ENCODE measurements at regions not wholly inside any gene's neighbourhood (a gene's known extent, or its start where the extent isn't known, plus 50 kb on each side); places are given as distances from the start of the nearest gene placed in this dataset.
"Not testable (repeated sequence)": the region's sequence is repeated elsewhere in the genome, so short reads cannot be mapped to it uniquely, and the experiment has no call there.

- H3K27ac ChIP-seq = no peak overlapping the region
- no peaks in the 10 kb centered on the region for H3K36me3 ChIP-seq
- no peak overlapping the region for H3K4me3 ChIP-seq
- no peak for DNase-seq
- no peaks in the 10 kb centered on the region for H3K27me3 ChIP-seq
- intact Hi-C loops (cut with DNase I) = no loop called here
- WGBS, 3 donors = 87 to 91% (median 88%) methylated on average over 4 of the region's 4 CpGs
- no peaks in the 10 kb centered on the region for H3K9me3 ChIP-seq
- H3K4me1 ChIP-seq (ENCODE audit: insufficient read depth) = no peaks in the 10 kb centered on the region
- no peak for TF ChIP-seq EP300 (IDR thresholded peaks at IDR 0.05)
- no peak for TF ChIP-seq POLR2A (IDR thresholded peaks at IDR 0.05)
- TF ChIP-seq, protein P1, sequence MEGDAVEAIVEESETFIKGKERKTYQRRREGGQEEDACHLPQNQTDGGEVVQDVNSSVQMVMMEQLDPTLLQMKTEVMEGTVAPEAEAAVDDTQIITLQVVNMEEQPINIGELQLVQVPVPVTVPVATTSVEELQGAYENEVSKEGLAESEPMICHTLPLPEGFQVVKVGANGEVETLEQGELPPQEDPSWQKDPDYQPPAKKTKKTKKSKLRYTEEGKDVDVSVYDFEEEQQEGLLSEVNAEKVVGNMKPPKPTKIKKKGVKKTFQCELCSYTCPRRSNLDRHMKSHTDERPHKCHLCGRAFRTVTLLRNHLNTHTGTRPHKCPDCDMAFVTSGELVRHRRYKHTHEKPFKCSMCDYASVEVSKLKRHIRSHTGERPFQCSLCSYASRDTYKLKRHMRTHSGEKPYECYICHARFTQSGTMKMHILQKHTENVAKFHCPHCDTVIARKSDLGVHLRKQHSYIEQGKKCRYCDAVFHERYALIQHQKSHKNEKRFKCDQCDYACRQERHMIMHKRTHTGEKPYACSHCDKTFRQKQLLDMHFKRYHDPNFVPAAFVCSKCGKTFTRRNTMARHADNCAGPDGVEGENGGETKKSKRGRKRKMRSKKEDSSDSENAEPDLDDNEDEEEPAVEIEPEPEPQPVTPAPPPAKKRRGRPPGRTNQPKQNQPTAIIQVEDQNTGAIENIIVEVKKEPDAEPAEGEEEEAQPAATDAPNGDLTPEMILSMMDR (IDR thresholded peaks at IDR 0.05) = no peak
Measured at GRCh38 chr4:73329300-73329699, 70.7 kb upstream of the ANKRD17 start.

DNA sequence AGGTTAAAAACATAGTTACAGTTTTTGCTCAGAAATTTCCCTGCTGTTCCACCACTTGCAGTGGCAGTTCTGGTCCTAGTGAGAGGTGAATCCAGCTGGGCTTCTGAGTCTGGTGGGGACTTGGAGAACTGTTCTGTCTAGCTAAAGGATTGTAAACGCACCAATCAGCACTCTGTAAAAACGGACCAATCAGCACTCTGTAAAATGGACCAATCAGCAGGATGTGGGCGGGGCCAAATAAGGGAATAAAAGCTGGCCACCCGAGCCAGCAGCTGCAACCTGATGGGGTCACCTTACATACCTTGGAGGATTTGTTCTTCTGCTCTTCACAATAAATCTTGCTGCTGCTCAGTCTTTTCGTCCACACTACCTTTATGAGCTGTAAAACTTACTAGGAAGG is 67.2 kb upstream of the ANKRD17 start:
- H3K27ac ChIP-seq; DNase-seq; H3K4me3 ChIP-seq; intact Hi-C loops (cut with DNase I); H3K9me3 ChIP-seq; H3K4me1 ChIP-seq (ENCODE audit: insufficient read depth); H3K36me3 ChIP-seq; H3K27me3 ChIP-seq: not testable (repeated sequence)
- 81 to 90% (median 83%) methylated on average over 5 of the region's 5 CpGs for WGBS, 3 donors

DNA sequence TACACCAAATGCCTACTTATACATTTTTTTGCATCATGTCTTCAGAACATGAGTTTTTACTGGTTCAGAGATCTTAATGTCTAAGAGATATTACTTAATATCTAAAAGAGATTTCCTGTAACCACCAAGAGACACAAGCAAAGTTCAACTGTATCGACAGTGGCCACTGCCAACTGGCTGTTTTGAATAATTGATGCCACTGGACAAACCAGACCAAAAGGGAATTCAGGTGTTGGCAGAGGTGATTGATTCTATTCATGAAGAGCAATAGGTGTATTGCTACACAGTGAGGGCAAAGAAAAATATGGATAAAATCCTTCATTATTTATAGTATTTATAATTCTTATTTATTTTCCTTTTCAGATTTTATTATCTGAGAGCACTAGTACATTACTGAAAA is 58.5 kb upstream of the ANKRD17 start:
- Histone ChIP-seq H3K36me3 (no peaks in the 10 kb centered on the region), H3K4me3 (no peak overlapping the region), H3K4me1 (ENCODE audit: insufficient read depth) (no peaks in the 10 kb centered on the region), H3K27me3 (no peaks in the 10 kb centered on the region), H3K27ac (no peak overlapping the region), H3K9me3 (peaks cover 0 to 5% of the 10 kb centered on the region in 2 donors)
- 86 to 95% (median 90%) methylated on average over 1 of the region's 1 CpG for WGBS, 3 donors
- TF ChIP-seq EP300 (IDR thresholded peaks at IDR 0.05) = no peak
- TF ChIP-seq, protein P1 (IDR thresholded peaks at IDR 0.05) = no peak
- no peak for TF ChIP-seq POLR2A (IDR thresholded peaks at IDR 0.05)
- no peak for DNase-seq
- intact Hi-C loops (cut with DNase I) = loop anchor here in 1 of 4 donors (10.0 kb wide), 1 partner anchor 338 kb away; no protein-coding TSS in a partner anchor

DNA sequence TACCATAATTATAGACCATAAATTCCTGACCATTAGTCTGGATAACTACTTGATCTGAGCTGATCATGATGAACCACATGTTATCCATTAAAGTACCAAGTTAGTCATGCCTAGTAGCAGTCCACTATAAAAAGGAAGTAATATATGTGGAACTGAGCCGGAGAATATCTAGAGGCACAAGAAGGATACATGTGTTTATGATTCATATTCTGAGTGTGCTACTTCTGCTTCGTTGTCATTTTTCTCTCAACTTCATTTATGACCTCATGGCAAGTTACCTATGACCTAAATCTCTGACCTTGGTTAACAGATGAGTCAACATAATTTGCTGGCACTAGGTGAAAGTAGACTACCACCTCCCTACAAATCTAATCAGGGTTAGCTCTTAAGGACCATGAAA is 56.5 kb upstream of the ANKRD17 start:
- intact Hi-C loops (cut with DNase I) = loop anchor here in 1 of 4 donors (10.0 kb wide), 1 partner anchor 340 kb away; no protein-coding TSS in a partner anchor
- Histone ChIP-seq H3K4me1 (ENCODE audit: insufficient read depth) (no peaks in the 10 kb centered on the region), H3K36me3 (no peaks in the 10 kb centered on the region), H3K9me3 (peaks cover 0 to 5% of the 10 kb centered on the region in 2 donors), H3K27ac (no peak overlapping the region), H3K27me3 (no peaks in the 10 kb centered on the region), H3K4me3 (no peak overlapping the region)
- DNase-seq = no peak
- TF ChIP-seq EP300 (IDR thresholded peaks at IDR 0.05) (no peak), POLR2A (IDR thresholded peaks at IDR 0.05) (no peak)
- TF ChIP-seq, protein P1 (IDR thresholded peaks at IDR 0.05) = no peak
- WGBS, 3 donors = 83 to 91% (median 89%) methylated on average over 2 of the region's 2 CpGs

GRCh38 chr4:73312967-73313366 is 54.4 kb upstream of the ANKRD17 start:
- intact Hi-C loops (cut with DNase I) = loop anchor here in 1 of 4 donors (10.0 kb wide), 1 partner anchor 342 kb away; no protein-coding TSS in a partner anchor
- Histone ChIP-seq H3K36me3 (no peaks in the 10 kb centered on the region), H3K27ac (no peak overlapping the region), H3K4me1 (ENCODE audit: insufficient read depth) (no peaks in the 10 kb centered on the region), H3K9me3 (no peaks in the 10 kb centered on the region), H3K4me3 (no peak overlapping the region), H3K27me3 (no peaks in the 10 kb centered on the region)
- TF ChIP-seq POLR2A (IDR thresholded peaks at IDR 0.05) (no peak), EP300 (IDR thresholded peaks at IDR 0.05) (no peak)
- TF ChIP-seq, protein P1 (IDR thresholded peaks at IDR 0.05) = no peak
- WGBS, 3 donors = 76 to 87% (median 85%) methylated on average over 1 of the region's 1 CpG
- DNase-seq = no peak
